NCI-H1048 (cell line): ENCODE measurements at regions not wholly inside any gene's neighbourhood (a gene's known extent, or its start where the extent isn't known, plus 50 kb on each side); places are given as distances from the start of the nearest gene placed in this dataset.
A peak's percentile ranks its signal among the peaks of the same experiment; 100 is the strongest.
"Not testable (repeated sequence)": the region's sequence is repeated elsewhere in the genome, so short reads cannot be mapped to it uniquely, and the experiment has no call there.

Experiments used
- DNase-seq: peaks from one replicate; lab custom pipeline; 2025; lab: John Stamatoyannopoulos, UW

- DNase-seq, result no peak
Observed at GRCh38 chr1:163472651-163473248, 151.0 kb downstream of the NUF2 start.

GRCh38 chr1:163477276-163477830 lies 155.6 kb downstream of the NUF2 start:
- no peak for DNase-seq

GRCh38 chr1:163498391-163499330 lies 176.9 kb downstream of the NUF2 start:
- DNase-seq, result not testable (repeated sequence)

- peak; percentile 96 for DNase-seq
Observed at GRCh38 chr1:163504331-163504978, 182.7 kb downstream of the NUF2 start.

- no peak for DNase-seq
Observed at GRCh38 chr1:163509114-163509513, 187.4 kb downstream of the NUF2 start.

- no peak for DNase-seq
Observed at GRCh38 chr1:163512349-163512989, 190.7 kb downstream of the NUF2 start.

GRCh38 chr1:163523375-163524029 lies 201.7 kb downstream of the NUF2 start:
- DNase-seq, result peak; percentile 81

GRCh38 chr1:163528710-163529348 lies 207.1 kb downstream of the NUF2 start:
- no peak for DNase-seq

- DNase-seq, result no peak
Observed at GRCh38 chr1:163531345-163531744, 209.6 kb downstream of the NUF2 start.

GRCh38 chr1:163535401-163535800 lies 213.6 kb downstream of the NUF2 start:
- DNase-seq, result no peak

- no peak for DNase-seq
Observed at GRCh38 chr1:163535807-163536206, 214.1 kb downstream of the NUF2 start.

GRCh38 chr1:163537809-163538208 lies 216.1 kb downstream of the NUF2 start:
- DNase-seq, result no peak

- DNase-seq, result no peak
Observed at GRCh38 chr1:163538667-163539066, 216.9 kb downstream of the NUF2 start.

GRCh38 chr1:163540727-163541126 lies 219.0 kb downstream of the NUF2 start:
- DNase-seq, result no peak

GRCh38 chr1:163544441-163544840 lies 222.7 kb downstream of the NUF2 start:
- DNase-seq, result no peak

GRCh38 chr1:163558162-163558561 lies 236.4 kb downstream of the NUF2 start:
- no peak for DNase-seq

GRCh38 chr1:163561580-163562295 lies 240.0 kb downstream of the NUF2 start:
- no peak for DNase-seq

- no peak for DNase-seq
Observed at GRCh38 chr1:163562355-163562754, 240.6 kb downstream of the NUF2 start.

GRCh38 chr1:163565166-163565565 lies 243.4 kb downstream of the NUF2 start:
- no peak for DNase-seq

GRCh38 chr1:163570071-163570470 lies 248.3 kb downstream of the NUF2 start:
- no peak for DNase-seq
